ENCODE measurements at regions not wholly inside any gene's neighbourhood (a gene's known extent, or its start where the extent isn't known, plus 50 kb on each side); places are given as distances from the start of the nearest gene placed in this dataset.

GRCh38 chr9:81045658-81046057 is 643.7 kb downstream of the TLE1 start:
- no CpG with 5 or more reads among the region's 1 CpG for WGBS
- Histone ChIP-seq H4K8ac (ENCODE audit: low read length) (no peak overlapping the region), H3K23ac (ENCODE audit: low read length in 2 of 2) (no peak overlapping the region), H3K27ac (ENCODE audit: low read length, poor library complexity, severe bottlenecking) (no peak overlapping the region), H3K27me3 (ENCODE audit: control insufficient read depth in 1 of 2, insufficient read depth in 1 of 2, low read length in 2 of 2) (no peaks in the 10 kb centered on the region), H3K18ac (ENCODE audit: low read depth in 1 of 2, low read length in 2 of 2) (no peak overlapping the region), H4K91ac (ENCODE audit: low read length) (no peak overlapping the region), H3K36me3 (ENCODE audit: control insufficient read depth in 1 of 2, insufficient read depth in 2 of 2, low read depth in 1 of 2, low read length in 2 of 2) (no peaks in the 10 kb centered on the region), H3K4ac (ENCODE audit: low read depth in 1 of 2, low read length in 2 of 2) (no peak overlapping the region), H2BK5ac (ENCODE audit: low read depth, low read length, poor library complexity, severe bottlenecking) (no peak overlapping the region), H3K9ac (ENCODE audit: low read length) (no peak overlapping the region), H3K4me3 (ENCODE audit: insufficient read depth in 1 of 2, low read depth in 1 of 2, low read length in 2 of 2) (no peak overlapping the region), H2BK12ac (ENCODE audit: low read length in 2 of 2) (no peak overlapping the region), H3K9me3 (ENCODE audit: control insufficient read depth, low read length) (no peaks in the 10 kb centered on the region), H2BK120ac (ENCODE audit: low read depth, low read length) (no peak overlapping the region), H2BK15ac (ENCODE audit: low read depth, poor library complexity, severe bottlenecking) (no peak overlapping the region), H3K4me2 (ENCODE audit: low read length, poor library complexity, severe bottlenecking) (no peak overlapping the region), H2AK5ac (ENCODE audit: low read length, severe bottlenecking) (no peak overlapping the region), H3K79me1 (replicated peaks; ENCODE audit: low read length, poor library complexity, severe bottlenecking) (no peaks in the 10 kb centered on the region), H3K14ac (ENCODE audit: low read length in 2 of 2) (no peak overlapping the region), H2AFZ (ENCODE audit: low read depth, low read length) (no peak overlapping the region), H3K4me1 (ENCODE audit: control insufficient read depth, insufficient read depth, low read depth, low read length) (no peaks in the 10 kb centered on the region)
- no peak for DNase-seq

- Histone ChIP-seq H3K27ac (ENCODE audit: low read length, poor library complexity, severe bottlenecking) (no peak overlapping the region), H3K27me3 (ENCODE audit: control insufficient read depth in 1 of 2, insufficient read depth in 1 of 2, low read length in 2 of 2) (peaks cover 0 to 20% of the 10 kb centered on the region in 2 experiments), H3K23ac (ENCODE audit: low read length in 2 of 2) (no peak overlapping the region), H4K8ac (ENCODE audit: low read length) (no peak overlapping the region), H3K4me2 (ENCODE audit: low read length, poor library complexity, severe bottlenecking) (no peak overlapping the region), H2BK5ac (ENCODE audit: low read depth, low read length, poor library complexity, severe bottlenecking) (no peak overlapping the region), H3K4me1 (ENCODE audit: control insufficient read depth, insufficient read depth, low read depth, low read length) (no peaks in the 10 kb centered on the region), H4K91ac (ENCODE audit: low read length) (no peak overlapping the region), H3K79me1 (replicated peaks; ENCODE audit: low read length, poor library complexity, severe bottlenecking) (no peaks in the 10 kb centered on the region), H3K14ac (ENCODE audit: low read length in 2 of 2) (no peak overlapping the region), H3K4ac (ENCODE audit: low read depth in 1 of 2, low read length in 2 of 2) (no peak overlapping the region), H3K18ac (ENCODE audit: low read depth in 1 of 2, low read length in 2 of 2) (no peak overlapping the region), H3K36me3 (ENCODE audit: control insufficient read depth in 1 of 2, insufficient read depth in 2 of 2, low read depth in 1 of 2, low read length in 2 of 2) (no peaks in the 10 kb centered on the region), H3K9ac (ENCODE audit: low read length) (no peak overlapping the region), H3K4me3 (ENCODE audit: insufficient read depth in 1 of 2, low read depth in 1 of 2, low read length in 2 of 2) (no peak overlapping the region), H2BK15ac (ENCODE audit: low read depth, poor library complexity, severe bottlenecking) (no peak overlapping the region), H2AFZ (ENCODE audit: low read depth, low read length) (no peak overlapping the region), H3K9me3 (ENCODE audit: control insufficient read depth, low read length) (no peaks in the 10 kb centered on the region), H2AK5ac (ENCODE audit: low read length, severe bottlenecking) (no peak overlapping the region), H2BK120ac (ENCODE audit: low read depth, low read length) (no peak overlapping the region), H2BK12ac (ENCODE audit: low read length in 2 of 2) (no peak overlapping the region)
- no peak for DNase-seq
- 99% methylated on average over 2 of the region's 2 CpGs for WGBS
Measured at GRCh38 chr9:81037889-81038288, 651.5 kb downstream of the TLE1 start.

- Histone ChIP-seq H3K4ac (ENCODE audit: low read depth in 1 of 2, low read length in 2 of 2) (no peak overlapping the region), H2BK12ac (ENCODE audit: low read length in 2 of 2) (no peak overlapping the region), H3K36me3 (ENCODE audit: control insufficient read depth in 1 of 2, insufficient read depth in 2 of 2, low read depth in 1 of 2, low read length in 2 of 2) (no peaks in the 10 kb centered on the region), H2AFZ (ENCODE audit: low read depth, low read length) (no peak overlapping the region), H3K4me2 (ENCODE audit: low read length, poor library complexity, severe bottlenecking) (no peak overlapping the region), H2BK120ac (ENCODE audit: low read depth, low read length) (no peak overlapping the region), H3K4me3 (ENCODE audit: insufficient read depth in 1 of 2, low read depth in 1 of 2, low read length in 2 of 2) (no peak overlapping the region), H3K18ac (ENCODE audit: low read depth in 1 of 2, low read length in 2 of 2) (no peak overlapping the region), H2BK5ac (ENCODE audit: low read depth, low read length, poor library complexity, severe bottlenecking) (no peak overlapping the region), H4K91ac (ENCODE audit: low read length) (no peak overlapping the region), H3K4me1 (ENCODE audit: control insufficient read depth, insufficient read depth, low read depth, low read length) (peaks cover 3% of the 10 kb centered on the region), H3K9ac (ENCODE audit: low read length) (no peak overlapping the region), H3K79me1 (replicated peaks; ENCODE audit: low read length, poor library complexity, severe bottlenecking) (no peaks in the 10 kb centered on the region), H2AK5ac (ENCODE audit: low read length, severe bottlenecking) (no peak overlapping the region), H3K9me3 (ENCODE audit: control insufficient read depth, low read length) (no peaks in the 10 kb centered on the region), H3K23ac (ENCODE audit: low read length in 2 of 2) (no peak overlapping the region), H2BK15ac (ENCODE audit: low read depth, poor library complexity, severe bottlenecking) (no peak overlapping the region), H4K8ac (ENCODE audit: low read length) (no peak overlapping the region), H3K14ac (ENCODE audit: low read length in 2 of 2) (no peak overlapping the region), H3K27ac (ENCODE audit: low read length, poor library complexity, severe bottlenecking) (no peak overlapping the region), H3K27me3 (ENCODE audit: control insufficient read depth in 1 of 2, insufficient read depth in 1 of 2, low read length in 2 of 2) (peaks cover 0 to 20% of the 10 kb centered on the region in 2 experiments)
- WGBS = no CpG with 5 or more reads among the region's 1 CpG
- DNase-seq = no peak
Measured at GRCh38 chr9:81035601-81036000, 653.7 kb downstream of the TLE1 start.

- H3K9ac ChIP-seq (ENCODE audit: low read length) = no peak overlapping the region
- no peak overlapping the region for H2AK5ac ChIP-seq (ENCODE audit: low read length, severe bottlenecking)
- H2BK5ac ChIP-seq (ENCODE audit: low read depth, low read length, poor library complexity, severe bottlenecking) = no peak overlapping the region
- DNase-seq = peak; percentile 57
- H2BK15ac ChIP-seq (ENCODE audit: low read depth, poor library complexity, severe bottlenecking) = no peak overlapping the region
- H3K23ac ChIP-seq (ENCODE audit: low read length in 2 of 2) = no peak overlapping the region
- no peak overlapping the region for H3K18ac ChIP-seq (ENCODE audit: low read depth in 1 of 2, low read length in 2 of 2)
- no peaks in the 10 kb centered on the region for H3K9me3 ChIP-seq (ENCODE audit: control insufficient read depth, low read length)
- no peak overlapping the region for H4K8ac ChIP-seq (ENCODE audit: low read length)
- no peak overlapping the region for H3K4me3 ChIP-seq (ENCODE audit: insufficient read depth in 1 of 2, low read depth in 1 of 2, low read length in 2 of 2)
- H2BK120ac ChIP-seq (ENCODE audit: low read depth, low read length) = no peak overlapping the region
- no peaks in the 10 kb centered on the region for H3K36me3 ChIP-seq (ENCODE audit: control insufficient read depth in 1 of 2, insufficient read depth in 2 of 2, low read depth in 1 of 2, low read length in 2 of 2)
- H3K4ac ChIP-seq (ENCODE audit: low read depth in 1 of 2, low read length in 2 of 2) = no peak overlapping the region
- WGBS = 37% methylated on average over 4 of the region's 4 CpGs
- no peak overlapping the region for H3K4me2 ChIP-seq (ENCODE audit: low read length, poor library complexity, severe bottlenecking)
- H3K27ac ChIP-seq (ENCODE audit: low read length, poor library complexity, severe bottlenecking) = no peak overlapping the region
- H2AFZ ChIP-seq (ENCODE audit: low read depth, low read length) = no peak overlapping the region
- H4K91ac ChIP-seq (ENCODE audit: low read length) = no peak overlapping the region
- H2BK12ac ChIP-seq (ENCODE audit: low read length in 2 of 2) = no peak overlapping the region
- H3K14ac ChIP-seq (ENCODE audit: low read length in 2 of 2) = no peak overlapping the region
- peaks cover 0 to 20% of the 10 kb centered on the region in 2 experiments for H3K27me3 ChIP-seq (ENCODE audit: control insufficient read depth in 1 of 2, insufficient read depth in 1 of 2, low read length in 2 of 2)
- peaks cover 3% of the 10 kb centered on the region for H3K4me1 ChIP-seq (ENCODE audit: control insufficient read depth, insufficient read depth, low read depth, low read length)
- H3K79me1 ChIP-seq (replicated peaks; ENCODE audit: low read length, poor library complexity, severe bottlenecking) = no peaks in the 10 kb centered on the region
Measured at GRCh38 chr9:81035171-81035570, 654.2 kb downstream of the TLE1 start.

Data from mesenchymal stem cell (in vitro differentiated cells and primary cell).